ENCODE measurements at regions not wholly inside any gene's neighbourhood (a gene's known extent, or its start where the extent isn't known, plus 50 kb on each side); places are given as distances from the start of the nearest gene placed in this dataset.

DNA sequence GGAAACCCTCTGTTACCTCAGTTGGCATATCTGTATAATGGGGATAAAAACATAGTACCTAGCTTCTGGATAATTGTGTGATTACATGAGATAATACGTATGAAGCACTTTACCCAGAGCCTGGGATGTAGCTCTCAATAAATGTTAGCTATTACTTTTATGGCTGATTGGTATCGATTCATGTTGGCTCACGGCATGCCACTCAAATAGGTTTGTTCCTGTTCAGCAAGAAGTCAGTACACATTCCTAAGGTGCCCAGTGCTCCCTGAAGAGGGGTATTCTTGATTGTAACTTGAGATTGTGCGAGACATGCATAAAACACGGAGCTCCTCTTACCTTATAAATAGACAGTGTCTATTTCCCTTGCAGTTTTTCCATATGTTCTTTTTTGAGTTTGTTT lies 78.5 kb upstream of the GALNT2 start:
- no peak for TF ChIP-seq CTCF (IDR thresholded peaks at IDR 0.05; ENCODE audit: low read depth, low read length)
- TF ChIP-seq POLR2A (IDR thresholded peaks at IDR 0.05; ENCODE audit: extremely low read depth, insufficient read length), result no peak
- no peak for TF ChIP-seq MYC (IDR thresholded peaks at IDR 0.05; ENCODE audit: low read depth, low read length)
- TF ChIP-seq MAX (IDR thresholded peaks at IDR 0.05; ENCODE audit: low read depth, low read length), result no peak
- H3K4me3 ChIP-seq (ENCODE audit: low read depth, low read length), result no peak overlapping the region
- DNase-seq (ENCODE audit: low read depth), result no peak

DNA sequence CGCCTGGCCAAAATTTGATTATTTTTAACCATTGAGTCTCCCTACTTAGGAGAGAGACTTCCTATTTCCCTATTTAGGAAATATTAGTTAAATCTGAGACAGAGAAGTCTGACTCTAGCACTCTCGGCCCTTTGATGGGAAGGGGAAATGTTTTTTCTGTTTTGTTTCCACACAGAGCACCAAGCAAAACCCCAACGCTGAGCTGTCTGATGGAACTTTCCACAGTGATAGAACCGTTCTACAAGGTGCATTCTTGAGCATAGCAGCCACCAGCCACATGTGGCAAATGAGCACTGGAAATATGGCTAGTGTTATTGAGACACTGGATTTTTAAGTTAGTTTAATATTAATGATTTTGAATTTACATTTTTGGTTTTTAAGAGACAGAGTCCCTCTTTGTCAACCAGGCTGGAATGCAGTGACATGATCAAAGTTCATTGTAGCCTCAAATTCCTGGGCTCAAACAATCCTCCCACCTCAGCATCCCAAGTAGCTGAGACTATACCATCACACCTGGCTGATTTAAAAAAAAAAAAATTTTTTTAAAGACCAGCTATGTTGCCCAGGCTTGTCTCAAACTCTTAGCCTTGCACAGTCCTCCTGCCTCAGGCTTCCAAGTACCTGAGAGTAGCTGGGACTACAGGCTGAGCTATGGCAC lies 77.3 kb upstream of the GALNT2 start:
- DNase-seq (ENCODE audit: low read depth), result no peak
- TF ChIP-seq MYC (IDR thresholded peaks at IDR 0.05; ENCODE audit: low read depth, low read length), result no peak
- no peak for TF ChIP-seq CTCF (IDR thresholded peaks at IDR 0.05; ENCODE audit: low read depth, low read length)
- TF ChIP-seq POLR2A (IDR thresholded peaks at IDR 0.05; ENCODE audit: extremely low read depth, insufficient read length), result no peak
- no peak for TF ChIP-seq MAX (IDR thresholded peaks at IDR 0.05; ENCODE audit: low read depth, low read length)
- no peak overlapping the region for H3K4me3 ChIP-seq (ENCODE audit: low read depth, low read length)

GRCh38 chr1:229990326-229990725 lies 76.7 kb upstream of the GALNT2 start:
- TF ChIP-seq MAX (IDR thresholded peaks at IDR 0.05; ENCODE audit: low read depth, low read length) (no peak), MYC (IDR thresholded peaks at IDR 0.05; ENCODE audit: low read depth, low read length) (no peak), CTCF (IDR thresholded peaks at IDR 0.05; ENCODE audit: low read depth, low read length) (no peak), POLR2A (IDR thresholded peaks at IDR 0.05; ENCODE audit: extremely low read depth, insufficient read length) (no peak)
- no peak for DNase-seq (ENCODE audit: low read depth)
- H3K4me3 ChIP-seq (ENCODE audit: low read depth, low read length), result no peak overlapping the region

GRCh38 chr1:229991104-229991513 lies 75.9 kb upstream of the GALNT2 start:
- DNase-seq (ENCODE audit: low read depth), result no peak
- TF ChIP-seq CTCF (IDR thresholded peaks at IDR 0.05; ENCODE audit: low read depth, low read length) (no peak), POLR2A (IDR thresholded peaks at IDR 0.05; ENCODE audit: extremely low read depth, insufficient read length) (no peak), MAX (IDR thresholded peaks at IDR 0.05; ENCODE audit: low read depth, low read length) (no peak), MYC (IDR thresholded peaks at IDR 0.05; ENCODE audit: low read depth, low read length) (no peak)
- H3K4me3 ChIP-seq (ENCODE audit: low read depth, low read length), result no peak overlapping the region

DNA sequence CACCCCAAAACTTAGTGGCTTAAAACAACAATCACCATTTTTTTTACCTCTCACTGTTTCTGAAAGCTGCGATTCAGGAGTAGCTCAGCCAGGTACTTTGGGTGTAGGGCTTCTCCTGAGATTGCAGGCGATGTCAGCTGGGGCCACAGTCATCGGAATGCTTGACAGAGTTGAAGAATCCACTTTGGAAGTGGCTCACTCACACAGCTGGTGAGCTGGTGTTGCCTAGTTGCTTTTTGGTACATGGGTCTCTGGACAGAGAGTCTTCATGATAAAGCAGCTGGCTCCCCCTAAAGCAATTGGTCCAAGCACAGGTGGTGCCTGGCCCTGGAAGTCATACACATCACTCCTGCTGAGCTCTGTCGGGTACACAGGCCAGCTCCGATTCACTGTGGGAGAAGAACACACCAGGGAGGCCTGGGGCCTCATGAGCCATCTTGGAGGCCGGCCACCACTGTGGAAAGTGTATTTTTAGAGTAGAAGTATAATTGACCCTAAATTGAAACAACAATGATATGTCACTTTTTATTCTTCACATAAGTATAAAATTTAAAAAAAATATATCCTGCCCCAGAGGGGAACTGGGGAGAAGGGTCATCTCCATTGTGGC lies 75.2 kb upstream of the GALNT2 start:
- TF ChIP-seq MYC (IDR thresholded peaks at IDR 0.05; ENCODE audit: low read depth, low read length), result no peak
- DNase-seq (ENCODE audit: low read depth), result no peak
- no peak overlapping the region for H3K4me3 ChIP-seq (ENCODE audit: low read depth, low read length)

DNA sequence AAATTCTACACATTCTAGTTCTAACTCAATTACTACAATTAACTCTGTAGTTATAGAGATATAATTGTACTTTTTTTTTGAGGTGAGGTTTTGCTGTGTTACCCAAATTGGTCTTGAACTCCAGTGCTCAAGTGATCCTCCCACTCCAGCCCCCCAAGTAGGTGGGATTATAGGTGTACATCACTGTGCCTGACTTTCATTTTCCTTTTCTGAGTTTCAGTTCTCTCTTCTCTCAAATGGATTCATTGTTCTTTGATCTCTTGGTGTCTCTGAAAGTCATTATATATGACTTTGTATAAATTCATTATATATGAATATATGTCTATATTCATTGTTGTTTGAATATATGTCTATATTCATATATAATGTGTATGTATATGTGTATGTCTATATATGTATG lies 74.0 kb upstream of the GALNT2 start:
- H3K4me3 ChIP-seq (ENCODE audit: low read depth, low read length), result no peak overlapping the region
- no peak for DNase-seq (ENCODE audit: low read depth)
- TF ChIP-seq MAX (IDR thresholded peaks at IDR 0.05; ENCODE audit: low read depth, low read length) (no peak), POLR2A (IDR thresholded peaks at IDR 0.05; ENCODE audit: extremely low read depth, insufficient read length) (no peak), CTCF (IDR thresholded peaks at IDR 0.05; ENCODE audit: low read depth, low read length) (no peak), MYC (IDR thresholded peaks at IDR 0.05; ENCODE audit: low read depth, low read length) (no peak)

Data from NB4 (cell line).